Right ventricle myocardium superior (tissue), 1 donor: ENCODE measurements at regions not wholly inside any gene's neighbourhood (a gene's known extent, or its start where the extent isn't known, plus 50 kb on each side); places are given as distances from the start of the nearest gene placed in this dataset.

Source experiments
- ATAC-seq: fragments of 200-7000 bp; cut with Tn5 transposase; one replicate; pipeline ENCODE4 v1.9.1; 2020; ENCODE audit warnings: mild to moderate bottlenecking; ENCODE audit not compliant: poor library complexity
- DNase-seq: peaks from one replicate; pipeline ENCODE4 v3.0.0-alpha.2; 2020
- intact Hi-C: fragments of 100-400 bp; cut with DNase I; formaldehyde crosslinking; loops from one replicate; pipeline ENCODE4 v1.11.2; 2022
- donor health status: DM: no; HTN: yes; CAD: no; lungs with severe emphysema.

DNA sequence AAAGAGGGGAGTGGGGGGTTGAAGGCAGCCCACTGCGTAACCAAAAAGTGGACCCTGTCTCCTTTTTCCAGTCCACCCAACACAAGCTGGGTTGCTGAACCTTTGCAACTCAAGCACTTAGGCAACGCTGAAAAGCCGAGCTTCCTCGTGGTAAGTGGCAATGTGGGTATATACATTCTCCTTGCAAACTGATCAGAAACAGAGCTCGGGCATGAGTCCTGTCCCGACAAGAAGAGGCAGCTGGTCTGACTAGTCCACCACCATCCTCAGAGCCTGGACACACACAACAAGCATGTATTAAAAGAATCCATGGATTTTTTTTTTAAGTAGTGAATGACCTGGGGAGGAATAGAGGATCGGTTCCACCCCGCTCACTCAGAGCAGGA lies 240.6 kb upstream of the ZNF507 start:
- DNase-seq (no peak), ATAC-seq (no peak)
- intact Hi-C loops = no loop called here

GRCh38 chr19:32105527-32106310 lies 239.7 kb upstream of the ZNF507 start:
- ATAC-seq (no peak), DNase-seq (no peak)
- intact Hi-C loops = no loop called here

DNA sequence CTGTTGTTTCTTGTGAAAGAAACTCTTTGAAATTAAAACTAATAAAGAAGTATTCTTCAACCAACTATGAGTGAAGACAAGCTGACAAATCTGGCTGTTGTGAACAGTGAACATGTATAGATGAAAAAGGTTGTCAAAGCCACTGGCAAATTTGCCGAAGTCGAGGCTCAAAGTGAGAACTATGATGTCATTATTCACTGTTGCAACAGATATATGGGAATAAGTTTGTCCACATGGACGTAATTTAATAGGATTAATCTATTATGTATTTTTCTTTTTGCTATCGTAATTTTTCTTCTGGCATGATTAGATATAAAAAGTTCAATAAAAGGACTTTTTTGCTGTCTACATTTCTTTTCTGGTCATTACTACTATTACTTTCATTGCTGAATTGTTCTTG lies 223.2 kb upstream of the ZNF507 start:
- no peak for DNase-seq
- no peak for ATAC-seq
- intact Hi-C loops = no loop called here

- intact Hi-C loops = no loop called here
- DNase-seq (no peak), ATAC-seq (no peak)
Measured at GRCh38 chr19:32123355-32123940, 222.0 kb upstream of the ZNF507 start.

- intact Hi-C loops = no loop called here
- ATAC-seq (no peak), DNase-seq (no peak)
Measured at GRCh38 chr19:32124585-32124984, 220.8 kb upstream of the ZNF507 start.

DNA sequence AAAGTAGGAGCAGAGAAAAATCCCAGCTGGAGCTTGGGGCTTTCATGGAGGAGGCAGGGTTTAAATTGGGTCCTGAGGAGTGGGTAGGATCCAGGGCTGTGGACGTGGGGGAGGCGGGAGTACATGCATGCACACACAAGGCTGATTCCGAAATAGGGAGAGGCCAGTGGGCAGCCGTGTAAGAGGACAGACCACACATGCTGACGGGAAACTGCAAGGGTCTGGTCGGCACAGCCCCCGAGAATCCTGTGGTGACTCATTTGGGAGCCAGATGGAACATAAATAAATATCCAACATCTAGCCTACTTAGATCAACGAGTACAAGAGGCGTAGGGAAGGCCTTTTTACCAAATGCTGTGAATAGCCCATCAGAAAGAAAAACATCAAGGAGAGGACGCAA lies 216.3 kb upstream of the ZNF507 start:
- ATAC-seq (no peak), DNase-seq (no peak)
- intact Hi-C loops = no loop called here

- intact Hi-C loops = no loop called here
- no peak for DNase-seq
- no peak for ATAC-seq
Measured at GRCh38 chr19:32130332-32130731, 215.1 kb upstream of the ZNF507 start.

DNA sequence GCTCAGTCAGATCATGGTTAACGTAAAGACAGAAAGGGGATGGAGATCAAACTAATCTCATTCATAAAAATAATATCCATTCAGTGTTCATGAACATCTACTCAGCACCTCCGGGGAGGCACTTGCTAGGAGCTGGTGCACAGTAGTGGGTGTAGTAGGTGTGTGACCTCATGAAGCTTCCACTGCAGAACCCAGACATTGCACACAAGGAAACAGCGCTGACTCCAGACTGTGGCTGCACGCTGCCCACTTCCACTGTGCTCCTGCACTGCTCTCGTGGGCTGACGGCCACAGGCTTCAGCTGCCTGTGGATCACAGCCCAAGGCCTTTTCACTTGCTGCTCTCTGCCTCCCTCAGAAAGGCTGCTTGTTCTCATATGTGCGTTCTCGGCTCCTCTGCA lies 214.4 kb upstream of the ZNF507 start:
- intact Hi-C loops = no loop called here
- ATAC-seq (no peak), DNase-seq (no peak)

DNA sequence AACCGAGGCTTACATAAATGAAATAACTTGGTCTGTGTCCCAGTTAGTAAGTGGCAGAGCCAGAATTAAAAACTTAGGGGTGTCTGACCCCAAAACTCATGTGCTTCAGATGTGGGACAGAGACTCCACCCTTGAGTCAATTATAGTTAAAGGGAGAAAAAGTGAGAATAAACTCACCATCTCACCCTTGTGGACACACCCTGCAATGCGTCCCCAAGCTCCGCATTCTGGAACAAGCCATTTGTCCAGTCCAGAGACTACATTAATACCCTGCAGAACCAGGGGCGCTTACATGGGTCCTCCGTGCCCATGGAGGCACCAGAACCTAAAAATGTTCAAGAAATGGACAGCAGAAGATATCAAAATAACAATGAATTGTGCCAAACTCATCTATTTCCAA lies 207.0 kb upstream of the ZNF507 start:
- ATAC-seq = no peak
- intact Hi-C loops = no loop called here
- DNase-seq = no peak

GRCh38 chr19:32141840-32142511 lies 203.4 kb upstream of the ZNF507 start:
- intact Hi-C loops = no loop called here
- no peak for DNase-seq
- ATAC-seq = no peak

- intact Hi-C loops = no loop called here
- DNase-seq (no peak), ATAC-seq (no peak)
Measured at GRCh38 chr19:32146664-32147063, 198.7 kb upstream of the ZNF507 start.

GRCh38 chr19:32150605-32151004 lies 194.8 kb upstream of the ZNF507 start:
- intact Hi-C loops = no loop called here
- DNase-seq (no peak), ATAC-seq (no peak)

- ATAC-seq (no peak), DNase-seq (no peak)
- intact Hi-C loops = no loop called here
Measured at GRCh38 chr19:32154418-32154817, 191.0 kb upstream of the ZNF507 start.

DNA sequence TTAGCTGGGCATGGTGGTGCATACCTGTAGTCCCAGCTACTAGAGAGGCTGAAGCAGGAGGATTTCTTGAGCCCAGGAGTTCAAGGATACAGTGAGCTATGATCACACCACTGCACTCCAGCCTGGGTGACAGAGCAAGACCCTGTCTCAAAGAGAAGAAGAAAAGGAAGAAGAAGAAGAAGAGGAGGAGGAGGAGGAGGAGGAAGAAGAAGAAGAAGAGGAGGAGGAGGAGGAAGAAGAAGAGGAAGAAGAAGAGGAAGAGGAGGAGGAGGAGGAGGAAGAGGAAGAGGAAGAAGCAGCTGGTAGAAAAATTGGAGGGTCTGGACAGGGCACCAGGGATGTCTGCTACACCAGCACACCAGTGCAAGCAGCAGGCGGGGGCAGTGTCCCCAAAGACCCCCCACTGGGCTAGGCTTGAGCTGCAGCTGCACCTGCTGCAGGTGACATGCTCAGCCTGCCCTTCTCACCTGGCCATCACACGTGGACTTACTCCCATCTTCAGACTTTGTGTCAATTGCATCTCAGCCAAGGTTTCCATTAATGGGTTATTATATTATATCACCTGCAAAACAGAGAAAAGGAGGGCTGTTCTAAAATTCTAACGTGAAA lies 180.9 kb upstream of the ZNF507 start:
- no peak for DNase-seq
- ATAC-seq = no peak
- intact Hi-C loops = no loop called here

GRCh38 chr19:32165141-32165540 lies 180.3 kb upstream of the ZNF507 start:
- DNase-seq = no peak
- no peak for ATAC-seq
- intact Hi-C loops = no loop called here

GRCh38 chr19:32165750-32166149 lies 179.7 kb upstream of the ZNF507 start:
- DNase-seq (no peak), ATAC-seq (no peak)
- intact Hi-C loops = no loop called here

- DNase-seq (no peak), ATAC-seq (no peak)
- intact Hi-C loops = no loop called here
Measured at GRCh38 chr19:32166238-32166637, 179.2 kb upstream of the ZNF507 start.

- intact Hi-C loops = no loop called here
- ATAC-seq = no peak
- no peak for DNase-seq
Measured at GRCh38 chr19:32168111-32168510, 177.3 kb upstream of the ZNF507 start.

DNA sequence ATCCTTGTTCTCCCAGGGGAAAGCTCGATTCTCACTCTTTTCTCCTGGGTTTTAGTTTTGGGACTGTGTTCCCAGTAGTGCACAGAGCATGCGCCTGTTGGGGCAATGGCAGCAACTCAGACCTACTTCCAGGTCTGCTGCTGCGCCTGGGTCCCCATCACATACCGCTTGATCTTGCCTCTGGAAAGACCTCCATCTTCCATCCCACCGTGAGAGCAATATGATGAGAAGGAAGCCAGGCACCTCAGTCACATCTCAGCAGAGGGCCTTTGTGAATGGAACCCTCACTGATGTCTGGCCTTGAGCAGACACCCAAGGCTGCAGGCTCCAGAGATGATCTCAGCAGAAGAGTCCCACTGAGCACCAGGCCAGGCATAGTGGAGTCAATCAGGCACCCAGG lies 176.8 kb upstream of the ZNF507 start:
- intact Hi-C loops = no loop called here
- no peak for ATAC-seq
- DNase-seq = no peak

GRCh38 chr19:32171719-32172151 lies 173.7 kb upstream of the ZNF507 start:
- DNase-seq (no peak), ATAC-seq (no peak)
- intact Hi-C loops = no loop called here
